GM21381 (cell line): ENCODE measurements at regions not wholly inside any gene's neighbourhood (a gene's known extent, or its start where the extent isn't known, plus 50 kb on each side); places are given as distances from the start of the nearest gene placed in this dataset.
"Not testable (repeated sequence)": the region's sequence is repeated elsewhere in the genome, so short reads cannot be mapped to it uniquely, and the experiment has no call there.

ENCODE experiments used
- ATAC-seq: cut with Tn5 transposase; IDR thresholded peaks from one replicate; pipeline ENCODE4 v1.9.1; 2021; ENCODE audit warnings: mild to moderate bottlenecking, moderate library complexity; ENCODE audit not compliant: unreplicated experiment

GRCh38 chr12:91773749-91774429 is 371.8 kb downstream of the BTG1 start:
- ATAC-seq: no peak

- ATAC-seq: no peak
Observed at GRCh38 chr12:91772411-91772810, 373.2 kb downstream of the BTG1 start.

- no peak for ATAC-seq
Observed at GRCh38 chr12:91769736-91770135, 375.9 kb downstream of the BTG1 start.

GRCh38 chr12:91767237-91767636 is 378.4 kb downstream of the BTG1 start:
- no peak for ATAC-seq

GRCh38 chr12:91766454-91766853 is 379.2 kb downstream of the BTG1 start:
- ATAC-seq: no peak

GRCh38 chr12:91763654-91764370 is 381.8 kb downstream of the BTG1 start:
- ATAC-seq: no peak

GRCh38 chr12:91753649-91754048 is 392.0 kb downstream of the BTG1 start:
- no peak for ATAC-seq

- no peak for ATAC-seq
Observed at GRCh38 chr12:91746976-91747375, 398.7 kb downstream of the BTG1 start.

GRCh38 chr12:91744597-91744996 is 401.0 kb downstream of the BTG1 start:
- no peak for ATAC-seq

GRCh38 chr12:91743704-91744321 is 401.8 kb downstream of the BTG1 start:
- ATAC-seq: no peak

- no peak for ATAC-seq
Observed at GRCh38 chr12:91743280-91743679, 402.4 kb downstream of the BTG1 start.

GRCh38 chr12:91741932-91742331 is 403.7 kb downstream of the BTG1 start:
- no peak for ATAC-seq

- ATAC-seq: not testable (repeated sequence)
Observed at GRCh38 chr12:91733846-91734245, 411.8 kb downstream of the BTG1 start.

GRCh38 chr12:91732086-91732485 is 413.6 kb downstream of the BTG1 start:
- no peak for ATAC-seq

GRCh38 chr12:91729543-91729942 is 416.1 kb downstream of the BTG1 start:
- no peak for ATAC-seq

- ATAC-seq: no peak
Observed at GRCh38 chr12:91723191-91723590, 422.5 kb downstream of the BTG1 start.

GRCh38 chr12:91722072-91722471 is 423.6 kb downstream of the BTG1 start:
- ATAC-seq: no peak

- no peak for ATAC-seq
Observed at GRCh38 chr12:91721023-91721422, 424.6 kb downstream of the BTG1 start.

- no peak for ATAC-seq
Observed at GRCh38 chr12:91718326-91718725, 427.3 kb downstream of the BTG1 start.

GRCh38 chr12:91717804-91718203 is 427.8 kb downstream of the BTG1 start:
- no peak for ATAC-seq

GRCh38 chr12:91711925-91712324 is 433.7 kb downstream of the BTG1 start:
- ATAC-seq: not testable (repeated sequence)

GRCh38 chr12:91706466-91706865 is 439.2 kb downstream of the BTG1 start:
- no peak for ATAC-seq
